ENCODE measurements at regions not wholly inside any gene's neighbourhood (a gene's known extent, or its start where the extent isn't known, plus 50 kb on each side); places are given as distances from the start of the nearest gene placed in this dataset.

GRCh38 chr2:235343156-235343774 lies 150.6 kb upstream of the AGAP1 start:
- no peak overlapping the region for H3K4me3 ChIP-seq (replicated peaks in 1 of 4; ENCODE audit: control extremely low read depth in 1 of 4, insufficient read depth in 1 of 4, low read depth in 3 of 4, low read length in 4 of 4)
- no peaks in the 10 kb centered on the region for H3K79me2 ChIP-seq (ENCODE audit: control insufficient read depth, insufficient read depth, low read length)
- peak in 1 of 2 donors; percentile 40 for DNase-seq (ENCODE audit: low read depth in 2 of 2)
- H3K27me3 ChIP-seq (ENCODE audit: control insufficient read depth, insufficient read depth, low read length) = no peaks in the 10 kb centered on the region
- H3K9me3 ChIP-seq (ENCODE audit: control insufficient read depth, insufficient read depth, low read depth, low read length) = no peaks in the 10 kb centered on the region
- H3K36me3 ChIP-seq (ENCODE audit: control insufficient read depth, insufficient read depth, low read length) = no peaks in the 10 kb centered on the region
- no peak overlapping the region for H3K4me2 ChIP-seq (ENCODE audit: extremely low read depth, insufficient read depth, low read length)
- H2AFZ ChIP-seq (ENCODE audit: low read length) = peak overlapping the region; percentile 44
- no peaks in the 10 kb centered on the region for H4K20me1 ChIP-seq (ENCODE audit: control insufficient read depth, extremely low read depth, insufficient read depth, low read length)
- no peak overlapping the region for H3K9ac ChIP-seq (ENCODE audit: insufficient read depth, low read length)
- H3K27ac ChIP-seq (ENCODE audit: insufficient read depth, low read length) = peak overlapping the region; percentile 69
- peaks cover 13% of the 10 kb centered on the region for H3K4me1 ChIP-seq (ENCODE audit: control insufficient read depth, extremely low read depth, insufficient read depth, low read length)
- TF ChIP-seq, protein P1, sequence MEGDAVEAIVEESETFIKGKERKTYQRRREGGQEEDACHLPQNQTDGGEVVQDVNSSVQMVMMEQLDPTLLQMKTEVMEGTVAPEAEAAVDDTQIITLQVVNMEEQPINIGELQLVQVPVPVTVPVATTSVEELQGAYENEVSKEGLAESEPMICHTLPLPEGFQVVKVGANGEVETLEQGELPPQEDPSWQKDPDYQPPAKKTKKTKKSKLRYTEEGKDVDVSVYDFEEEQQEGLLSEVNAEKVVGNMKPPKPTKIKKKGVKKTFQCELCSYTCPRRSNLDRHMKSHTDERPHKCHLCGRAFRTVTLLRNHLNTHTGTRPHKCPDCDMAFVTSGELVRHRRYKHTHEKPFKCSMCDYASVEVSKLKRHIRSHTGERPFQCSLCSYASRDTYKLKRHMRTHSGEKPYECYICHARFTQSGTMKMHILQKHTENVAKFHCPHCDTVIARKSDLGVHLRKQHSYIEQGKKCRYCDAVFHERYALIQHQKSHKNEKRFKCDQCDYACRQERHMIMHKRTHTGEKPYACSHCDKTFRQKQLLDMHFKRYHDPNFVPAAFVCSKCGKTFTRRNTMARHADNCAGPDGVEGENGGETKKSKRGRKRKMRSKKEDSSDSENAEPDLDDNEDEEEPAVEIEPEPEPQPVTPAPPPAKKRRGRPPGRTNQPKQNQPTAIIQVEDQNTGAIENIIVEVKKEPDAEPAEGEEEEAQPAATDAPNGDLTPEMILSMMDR (conservative IDR thresholded peaks at IDR 0.05 in 1 of 2, IDR thresholded peaks at IDR 0.05 in 1 of 2; ENCODE audit: low read depth in 1 of 2, low read length in 2 of 2) = no peak
- no peak for TF ChIP-seq EZH2 (IDR thresholded peaks at IDR 0.05; ENCODE audit: low read length, missing control alignments)

- TF ChIP-seq EZH2 (IDR thresholded peaks at IDR 0.05; ENCODE audit: low read length, missing control alignments) = no peak
- TF ChIP-seq, protein P1 (conservative IDR thresholded peaks at IDR 0.05 in 1 of 2, IDR thresholded peaks at IDR 0.05 in 1 of 2; ENCODE audit: low read depth in 1 of 2, low read length in 2 of 2) = no peak
- Histone ChIP-seq H4K20me1 (ENCODE audit: control insufficient read depth, extremely low read depth, insufficient read depth, low read length) (no peaks in the 10 kb centered on the region), H3K36me3 (ENCODE audit: control insufficient read depth, insufficient read depth, low read length) (no peaks in the 10 kb centered on the region), H3K9ac (ENCODE audit: insufficient read depth, low read length) (no peak overlapping the region), H3K4me2 (ENCODE audit: extremely low read depth, insufficient read depth, low read length) (no peak overlapping the region), H3K27me3 (ENCODE audit: control insufficient read depth, insufficient read depth, low read length) (no peaks in the 10 kb centered on the region), H2AFZ (ENCODE audit: low read length) (no peak overlapping the region), H3K4me1 (ENCODE audit: control insufficient read depth, extremely low read depth, insufficient read depth, low read length) (peaks cover 13% of the 10 kb centered on the region), H3K79me2 (ENCODE audit: control insufficient read depth, insufficient read depth, low read length) (no peaks in the 10 kb centered on the region), H3K9me3 (ENCODE audit: control insufficient read depth, insufficient read depth, low read depth, low read length) (no peaks in the 10 kb centered on the region), H3K4me3 (replicated peaks in 1 of 4; ENCODE audit: control extremely low read depth in 1 of 4, insufficient read depth in 1 of 4, low read depth in 3 of 4, low read length in 4 of 4) (no peak overlapping the region), H3K27ac (ENCODE audit: insufficient read depth, low read length) (peak overlapping the region; percentile 69)
- peak; percentile 14 to 69 for DNase-seq (ENCODE audit: low read depth in 2 of 2)
These were observed 150.0 kb upstream of the AGAP1 start for GRCh38 chr2:235343869-235344268.

DNA sequence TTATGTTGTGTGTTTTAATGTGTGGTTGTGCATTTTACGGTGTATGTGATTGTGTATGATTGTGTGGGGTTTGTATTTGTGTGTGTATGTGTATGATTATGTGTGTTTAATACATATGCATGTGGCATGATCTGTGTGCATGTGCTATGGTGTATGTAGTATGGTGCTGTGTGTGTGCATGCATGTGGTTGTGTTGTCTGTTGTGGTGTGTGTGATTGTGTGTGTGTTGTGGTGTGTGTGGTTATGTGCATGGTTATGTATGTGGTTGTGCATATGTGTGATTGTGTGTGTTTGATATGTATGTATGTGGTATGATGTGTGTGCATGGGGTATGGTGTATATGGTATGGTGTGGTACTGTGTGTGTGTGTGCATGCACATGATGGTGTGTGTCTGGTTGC lies 148.1 kb upstream of the AGAP1 start:
- Histone ChIP-seq H3K79me2 (ENCODE audit: control insufficient read depth, insufficient read depth, low read length) (no peaks in the 10 kb centered on the region), H3K9me3 (ENCODE audit: control insufficient read depth, insufficient read depth, low read depth, low read length) (no peaks in the 10 kb centered on the region), H3K9ac (ENCODE audit: insufficient read depth, low read length) (no peak overlapping the region), H3K4me3 (replicated peaks in 1 of 4; ENCODE audit: control extremely low read depth in 1 of 4, insufficient read depth in 1 of 4, low read depth in 3 of 4, low read length in 4 of 4) (no peak overlapping the region), H3K4me1 (ENCODE audit: control insufficient read depth, extremely low read depth, insufficient read depth, low read length) (peaks cover 13% of the 10 kb centered on the region), H3K27ac (ENCODE audit: insufficient read depth, low read length) (no peak overlapping the region), H3K4me2 (ENCODE audit: extremely low read depth, insufficient read depth, low read length) (no peak overlapping the region), H3K36me3 (ENCODE audit: control insufficient read depth, insufficient read depth, low read length) (no peaks in the 10 kb centered on the region), H2AFZ (ENCODE audit: low read length) (no peak overlapping the region), H4K20me1 (ENCODE audit: control insufficient read depth, extremely low read depth, insufficient read depth, low read length) (no peaks in the 10 kb centered on the region), H3K27me3 (ENCODE audit: control insufficient read depth, insufficient read depth, low read length) (no peaks in the 10 kb centered on the region)
- DNase-seq (ENCODE audit: low read depth in 2 of 2) = no peak
- no peak for TF ChIP-seq EZH2 (IDR thresholded peaks at IDR 0.05; ENCODE audit: low read length, missing control alignments)
- TF ChIP-seq, protein P1 (conservative IDR thresholded peaks at IDR 0.05 in 1 of 2, IDR thresholded peaks at IDR 0.05 in 1 of 2; ENCODE audit: low read depth in 1 of 2, low read length in 2 of 2) = no peak

Data from fibroblast of lung (primary cell).